Mammary epithelial cell (primary cell): ENCODE measurements at regions not wholly inside any gene's neighbourhood (a gene's known extent, or its start where the extent isn't known, plus 50 kb on each side); places are given as distances from the start of the nearest gene placed in this dataset.

Experiments used
- CTCF ChIP-seq, 2 donors: IDR thresholded peaks in 1 of 2; conservative IDR thresholded peaks in 1 of 2; 2 replicates each; pipeline ENCODE4 v1.5.1; 2011 to 2012; ENCODE audit warnings: inconsistent platforms in 2 of 2, low read length in 2 of 2, mild to moderate bottlenecking in 2 of 2, control low read depth in 1 of 2, low read depth in 1 of 2; ENCODE audit not compliant: insufficient read depth in 1 of 2; ENCODE audit errors: extremely low read depth in 1 of 2
- EZH2 ChIP-seq: IDR thresholded peaks from 2 replicates; pipeline ENCODE4 v1.6.1; 2012; ENCODE audit warnings: low read length, inconsistent platforms, borderline replicate concordance

- no peak for TF ChIP-seq CTCF (conservative IDR thresholded peaks at IDR 0.05 in 1 of 2, IDR thresholded peaks at IDR 0.05 in 1 of 2; ENCODE audit: extremely low read depth in 1 of 2, insufficient read depth in 1 of 2, low read depth in 1 of 2, low read length in 2 of 2)
- TF ChIP-seq EZH2: no peak
These were observed 659.9 kb upstream of the AGA start for GRCh38 chr4:178102139-178102538.
